ENCODE measurements at regions not wholly inside any gene's neighbourhood (a gene's known extent, or its start where the extent isn't known, plus 50 kb on each side); places are given as distances from the start of the nearest gene placed in this dataset.

DNA sequence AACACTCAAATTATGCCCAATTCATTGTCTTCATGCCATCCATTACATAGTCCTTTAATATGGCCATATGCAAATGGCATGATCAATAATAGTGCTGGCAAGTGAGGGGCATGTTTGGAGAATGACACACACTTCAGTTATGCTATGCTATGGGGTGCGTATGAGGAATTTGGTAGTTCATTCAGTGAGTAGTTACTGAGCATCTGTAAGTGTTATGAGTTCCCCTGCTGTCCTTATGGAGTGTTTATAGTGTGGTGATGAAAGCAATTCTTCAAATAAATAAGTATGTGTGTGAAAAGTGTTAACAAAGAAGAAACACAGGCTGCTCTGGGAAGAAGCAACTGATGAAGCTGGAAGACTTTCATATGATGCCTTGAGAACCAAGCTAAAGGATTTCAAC lies 383.7 kb upstream of the SLC14A2 start:
- no peak for DNase-seq

DNA sequence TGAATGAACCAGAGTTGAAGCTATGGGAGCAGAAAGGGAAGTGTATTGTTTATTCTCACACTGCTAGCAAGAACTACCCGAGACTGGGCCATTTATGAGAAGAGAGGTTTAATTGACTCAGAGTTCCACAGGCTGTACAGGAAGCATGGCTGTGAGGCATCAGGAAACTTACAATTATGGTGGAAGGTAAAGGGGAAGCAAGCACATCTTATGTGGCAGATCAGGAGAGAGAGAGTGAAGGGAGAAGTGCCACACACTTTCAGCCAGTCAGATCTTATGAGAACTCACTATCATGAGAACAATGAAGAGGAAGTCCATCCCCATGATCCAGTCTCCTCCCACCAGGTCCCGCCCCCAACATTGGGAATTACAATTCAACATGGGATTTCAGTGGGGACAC lies 383.2 kb upstream of the SLC14A2 start:
- DNase-seq = no peak

DNA sequence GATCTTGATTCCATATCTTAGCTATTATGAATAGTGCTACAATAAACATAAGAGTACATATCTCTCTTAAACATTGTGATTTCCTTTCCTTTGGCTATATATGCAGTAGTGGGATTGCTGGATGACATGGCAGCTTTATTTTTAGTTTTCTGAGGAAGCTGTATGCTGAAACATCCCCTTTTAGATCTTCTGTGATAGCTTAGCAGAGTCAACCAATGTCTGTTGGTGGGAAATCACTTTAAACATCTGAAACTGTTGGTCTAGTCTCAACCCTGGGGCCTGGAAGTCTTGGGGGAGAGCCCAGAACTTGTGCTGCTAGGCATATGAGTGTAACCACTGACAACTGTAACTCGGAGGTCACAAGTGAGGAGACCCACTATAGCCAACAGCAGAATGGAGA lies 378.6 kb upstream of the SLC14A2 start:
- DNase-seq = no peak

DNA sequence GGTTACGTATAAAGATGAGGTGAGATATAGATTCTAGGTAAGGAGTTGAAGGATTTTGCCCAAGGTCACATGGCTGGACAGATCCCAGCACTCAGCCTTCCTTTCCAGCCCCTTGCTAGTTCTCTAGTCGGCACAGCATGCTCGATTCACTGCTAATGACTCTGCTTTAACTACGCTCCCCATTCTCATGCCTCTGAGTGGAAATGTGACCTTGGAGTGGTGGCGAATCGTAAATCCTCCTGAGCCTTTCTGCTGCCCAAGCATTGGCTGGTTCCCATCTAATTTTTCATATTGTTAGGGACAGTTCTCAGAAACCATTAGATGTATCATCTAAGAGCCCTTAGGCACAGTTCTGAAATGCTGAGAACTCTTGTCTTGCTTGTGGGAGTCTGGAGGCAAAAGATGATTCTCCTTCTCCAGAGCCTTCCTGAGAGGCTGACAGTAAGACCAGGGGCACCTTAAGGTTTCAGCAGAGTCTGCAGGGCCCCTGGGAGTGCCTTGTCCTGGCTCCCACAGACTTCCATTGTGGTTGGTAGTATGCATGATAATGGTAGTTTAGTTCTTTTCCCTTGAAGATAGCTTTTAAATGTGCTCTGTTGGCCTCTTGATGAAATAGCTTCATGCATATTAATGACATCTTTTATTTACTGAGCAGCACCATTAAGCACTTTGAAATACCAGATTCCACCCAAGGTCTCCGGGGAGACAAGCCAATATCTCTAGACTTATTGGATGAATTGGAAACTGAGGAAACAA lies 377.8 kb upstream of the SLC14A2 start:
- no peak for DNase-seq

DNA sequence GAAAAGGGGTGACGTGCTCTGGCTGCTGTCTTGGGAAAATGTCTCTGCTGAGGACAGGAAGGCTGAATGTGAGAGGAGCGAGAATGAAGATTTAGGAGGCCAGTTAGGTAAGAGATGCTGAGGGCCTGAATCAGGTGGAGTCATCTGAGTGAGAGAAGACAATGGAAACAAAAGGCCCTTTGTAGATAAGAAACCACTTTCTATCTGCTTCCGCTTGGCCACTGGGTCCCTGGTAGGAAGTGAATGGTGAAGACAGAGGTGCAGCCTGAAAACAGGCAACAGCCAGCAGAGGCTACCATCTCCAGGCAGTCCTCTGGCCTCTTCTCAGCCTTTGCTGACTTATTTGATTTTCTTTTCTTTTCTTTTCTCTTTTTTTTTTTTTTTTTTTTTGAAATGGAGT lies 374.0 kb upstream of the SLC14A2 start:
- no peak for DNase-seq

DNA sequence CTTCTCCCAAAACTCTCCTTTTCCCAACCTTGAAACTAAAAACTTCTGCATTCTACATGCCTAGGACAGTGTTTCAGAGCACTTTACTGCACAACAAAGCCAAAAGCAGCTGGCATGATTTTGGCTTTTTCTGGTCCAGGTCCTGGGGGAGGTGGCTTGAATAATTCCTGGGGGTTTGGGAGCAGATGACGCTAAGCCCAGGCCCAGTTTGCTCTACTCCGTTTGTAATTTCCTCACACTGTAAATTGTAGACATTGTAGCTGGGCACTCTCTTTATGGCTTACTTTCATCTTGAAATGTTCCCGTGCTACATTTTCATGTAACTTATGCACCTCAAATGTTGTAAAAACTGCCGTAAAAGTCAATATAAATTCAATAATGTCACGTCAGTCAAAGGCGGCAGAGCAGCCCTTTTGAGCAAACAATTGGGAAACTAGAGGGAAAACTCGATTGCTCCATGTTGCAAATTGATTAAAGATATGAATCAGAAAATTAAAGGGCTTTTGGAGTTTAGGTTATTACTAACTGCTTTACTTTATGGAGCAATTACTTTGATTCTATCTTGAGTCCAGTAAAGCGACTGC lies 373.2 kb upstream of the SLC14A2 start:
- DNase-seq = no peak

DNA sequence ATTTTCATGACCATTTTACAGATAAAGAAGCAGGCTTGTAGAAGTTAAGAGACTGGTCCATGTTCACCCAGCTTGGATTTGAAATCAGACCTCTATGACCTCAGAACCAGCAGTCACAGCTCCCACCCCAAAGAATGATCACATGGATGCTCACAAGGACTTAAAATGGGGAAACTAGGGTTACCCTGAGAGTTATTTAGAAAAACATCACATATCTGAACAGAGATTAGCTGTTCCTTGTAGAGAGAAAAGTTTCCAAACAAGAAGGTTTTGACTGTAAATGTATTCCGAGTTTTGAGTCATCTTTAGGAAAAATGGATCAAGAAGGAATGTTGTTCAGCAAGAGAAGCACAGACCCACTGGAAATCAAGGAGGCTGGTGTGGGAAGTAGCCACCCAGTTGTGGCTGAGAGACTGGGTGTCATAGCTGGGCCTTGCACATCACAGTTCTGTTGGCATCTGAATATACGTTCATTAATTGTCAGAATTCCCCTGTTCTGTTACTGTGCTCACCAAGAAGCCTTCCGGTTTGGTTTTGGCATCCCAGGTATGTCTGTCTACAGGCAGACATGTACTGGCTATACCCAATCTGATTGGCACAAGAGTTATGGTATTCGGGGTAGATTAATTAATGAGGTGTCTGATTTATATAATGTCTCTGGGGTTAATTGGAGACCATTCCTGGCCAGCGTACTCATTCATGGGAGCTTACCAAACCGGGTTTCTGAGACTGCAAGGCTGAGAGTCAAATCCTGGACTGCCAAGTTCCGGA lies 371.8 kb upstream of the SLC14A2 start:
- no peak for DNase-seq

DNA sequence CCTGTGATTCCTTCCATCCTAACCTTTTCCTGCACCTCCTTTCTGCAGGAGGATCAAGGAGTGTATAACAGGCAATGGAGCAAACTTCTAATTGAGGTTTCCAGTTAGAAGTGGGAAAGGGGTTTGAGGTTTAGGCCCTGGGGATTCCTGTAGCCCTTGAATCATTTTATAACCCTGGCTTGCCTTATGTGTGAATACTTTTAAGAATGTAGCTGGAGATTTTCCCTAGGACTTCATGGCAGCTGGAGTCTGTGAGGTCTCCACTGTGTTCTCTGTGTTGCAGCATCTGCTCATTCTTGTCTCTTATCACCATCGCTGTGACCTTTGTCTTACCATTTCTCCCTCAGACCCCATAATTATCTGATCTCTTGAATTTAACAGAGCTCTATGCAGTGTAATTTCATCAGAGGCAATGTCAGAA lies 370.2 kb upstream of the SLC14A2 start:
- no peak for DNase-seq

DNA sequence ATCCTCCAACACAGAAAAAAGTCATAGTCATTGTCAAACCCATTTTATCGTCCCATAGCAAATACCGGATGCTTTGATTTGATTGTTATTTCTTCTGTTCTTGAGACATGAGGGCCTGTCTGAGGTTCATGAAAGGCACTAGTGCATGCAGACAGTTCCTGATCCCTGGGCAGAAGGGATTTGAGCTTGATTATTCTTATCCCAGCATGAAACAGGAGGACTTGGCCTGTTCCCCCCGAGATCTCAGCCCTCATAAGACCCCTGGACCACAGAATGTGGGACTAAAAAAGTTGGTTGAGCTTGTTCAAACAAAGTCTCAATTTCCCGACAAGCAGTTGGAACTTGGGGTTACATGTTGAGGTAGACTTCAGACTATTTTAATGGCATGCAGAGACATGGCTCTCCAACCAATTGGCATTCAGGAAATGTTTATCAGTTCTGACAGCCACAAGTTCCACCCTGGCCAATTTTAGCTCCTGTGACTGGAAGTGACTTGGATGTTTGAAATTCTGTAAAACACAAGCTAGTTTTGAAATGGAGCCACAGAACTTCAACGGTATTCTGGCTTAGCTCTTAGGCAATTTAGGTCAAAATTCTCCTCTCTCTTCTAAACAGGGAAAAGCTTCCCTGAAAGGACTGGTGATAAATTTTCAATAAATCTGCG lies 366.9 kb upstream of the SLC14A2 start:
- DNase-seq = no peak

DNA sequence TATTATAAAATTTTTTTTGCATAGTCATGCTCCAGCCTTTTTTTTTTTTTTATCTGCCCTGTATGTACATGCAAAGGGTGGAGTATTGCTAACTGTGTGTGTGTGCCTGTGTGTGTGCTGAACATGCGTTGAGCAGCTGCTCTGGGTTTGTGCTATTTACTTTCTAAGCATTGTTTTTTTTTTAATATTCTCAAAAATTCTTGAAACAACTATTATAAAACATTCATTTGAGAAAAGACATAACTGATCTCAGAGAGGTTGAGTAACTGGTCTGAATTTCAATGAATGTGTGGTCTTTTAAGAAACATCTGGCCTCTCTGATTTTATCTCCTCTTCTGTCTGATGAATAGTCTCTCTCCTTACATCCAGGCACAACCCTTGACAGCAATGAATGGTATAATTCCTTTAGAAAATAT lies 366.0 kb upstream of the SLC14A2 start:
- DNase-seq = no peak

DNA sequence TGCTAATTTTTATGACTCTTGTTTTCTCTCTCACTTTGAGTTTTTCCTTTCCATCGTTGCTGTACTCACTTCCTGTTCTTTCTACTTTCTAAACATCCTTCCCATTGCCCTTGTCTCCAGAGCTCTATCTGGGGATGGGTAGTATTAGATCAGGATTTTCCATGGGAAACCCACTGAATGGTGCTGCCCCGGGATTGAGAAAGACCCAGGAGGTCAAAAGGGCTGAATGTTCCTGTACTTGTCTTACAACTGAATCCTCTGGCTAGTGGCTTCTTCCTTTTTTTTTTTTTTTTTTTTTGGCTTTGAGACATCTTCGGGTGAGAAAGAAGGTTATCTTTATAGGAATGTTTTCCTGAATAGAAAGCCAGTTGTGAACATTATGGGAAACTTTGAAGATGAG lies 364.8 kb upstream of the SLC14A2 start:
- no peak for DNase-seq

DNA sequence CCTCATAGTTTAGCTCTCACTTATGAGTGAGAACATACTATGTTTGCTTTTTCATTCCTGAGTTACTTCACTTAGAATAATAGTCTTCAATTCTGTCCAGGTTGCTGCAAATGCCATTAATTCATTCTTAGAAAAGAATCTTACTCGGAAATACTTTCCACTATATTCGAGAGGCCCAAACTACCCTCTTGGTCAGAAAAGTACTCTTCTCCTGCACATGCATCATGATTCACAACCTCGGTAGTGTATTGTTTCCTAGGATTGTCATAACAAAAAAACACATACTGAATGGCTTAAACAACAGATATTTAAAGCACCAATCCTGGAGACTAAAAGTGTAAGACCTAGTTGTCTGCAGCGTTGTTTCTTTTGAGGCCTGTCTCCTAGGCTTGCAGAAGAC lies 364.0 kb upstream of the SLC14A2 start:
- no peak for DNase-seq

DNA sequence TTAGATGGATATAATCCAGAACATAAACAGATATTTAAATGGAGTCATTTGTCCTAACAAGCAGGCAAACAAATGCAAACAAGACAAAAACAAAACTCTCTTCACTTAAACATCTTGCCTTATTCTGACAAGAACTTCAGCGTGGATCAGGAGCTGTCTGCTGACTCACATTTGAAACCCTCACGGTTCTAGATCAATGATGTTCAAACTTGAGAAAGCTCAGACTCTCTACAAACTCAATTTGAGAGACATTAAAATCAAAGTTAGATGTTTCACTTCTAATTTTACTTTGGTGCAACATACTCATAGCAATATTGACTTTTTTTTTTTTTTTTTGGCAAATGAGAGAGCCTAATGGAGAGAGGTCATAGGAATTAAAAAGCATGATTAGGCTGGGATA lies 362.8 kb upstream of the SLC14A2 start:
- DNase-seq = no peak

DNA sequence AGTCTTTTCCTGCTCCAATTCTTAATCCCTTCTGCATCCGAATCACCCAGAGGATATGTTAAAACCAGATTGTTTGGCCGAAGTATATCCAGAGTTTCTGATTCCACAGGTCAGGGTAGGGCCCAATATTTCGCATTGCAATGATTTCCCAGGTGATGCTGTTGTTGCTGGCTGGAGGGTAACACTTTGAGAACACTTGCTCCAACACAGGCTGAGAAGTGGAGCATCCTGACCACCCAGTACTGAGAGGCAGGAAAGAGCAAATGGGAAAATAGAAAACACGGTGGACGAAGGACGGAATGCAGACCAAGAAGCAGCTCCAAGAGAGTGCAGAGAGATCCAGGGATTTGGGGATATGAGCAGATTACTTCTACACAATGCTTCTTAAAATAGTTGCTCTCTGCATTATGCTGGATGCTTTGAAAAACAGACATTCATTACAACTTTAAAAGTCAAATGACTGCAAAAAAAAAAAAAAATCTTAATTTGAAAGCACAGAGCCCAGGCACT lies 362.2 kb upstream of the SLC14A2 start:
- no peak for DNase-seq

DNA sequence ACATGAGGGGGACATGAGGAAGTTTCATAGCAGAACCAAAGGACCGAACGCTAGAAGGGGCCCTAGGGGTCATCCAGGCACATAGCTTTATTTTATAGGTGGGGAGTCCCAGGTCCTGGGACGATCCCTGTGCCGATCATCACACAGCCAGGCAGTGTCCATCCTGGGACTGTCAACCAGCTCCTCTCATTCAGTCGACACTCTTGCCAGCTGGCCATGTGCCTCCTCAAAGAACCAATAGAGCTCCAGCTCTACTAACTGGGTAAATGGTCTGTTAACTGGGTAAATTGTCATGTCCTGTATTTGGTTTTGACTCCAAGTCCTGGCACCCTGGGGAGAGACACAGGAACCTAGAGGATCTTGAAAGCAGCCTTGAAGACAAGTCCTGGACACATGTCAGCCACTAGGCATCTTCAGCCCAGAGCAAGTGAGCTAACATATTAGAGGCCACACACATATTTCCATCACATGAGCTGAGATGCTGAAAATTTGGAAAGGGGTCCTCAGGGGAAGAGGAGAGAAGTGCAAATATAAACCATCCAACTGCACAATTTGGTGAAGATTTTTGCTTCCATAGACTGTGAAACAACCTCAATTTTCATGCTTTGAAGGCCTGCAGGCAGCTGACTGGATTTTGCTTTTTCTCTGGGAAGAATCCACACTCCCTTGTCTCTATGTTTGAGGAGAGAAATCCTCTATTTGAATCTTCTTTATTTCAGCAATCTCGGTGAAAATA lies 361.1 kb upstream of the SLC14A2 start:
- DNase-seq = no peak

DNA sequence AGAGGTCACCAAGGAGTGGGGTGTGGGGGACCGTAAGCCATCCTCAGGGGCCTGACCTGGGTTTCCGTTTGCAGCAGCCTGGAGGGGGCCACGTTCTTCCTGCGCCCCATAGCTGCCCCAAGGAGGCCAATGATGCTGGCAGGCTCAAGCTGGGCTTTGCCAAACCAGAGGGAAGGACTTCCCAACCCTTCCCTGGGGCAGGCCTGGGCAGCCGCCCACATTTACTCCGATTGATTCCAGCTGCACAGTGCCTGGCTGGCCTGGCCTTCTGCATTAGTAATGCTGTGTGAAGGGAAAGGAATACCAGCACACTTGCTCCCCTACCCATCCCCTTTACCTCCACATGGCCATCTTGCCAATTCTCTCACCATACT lies 360.6 kb upstream of the SLC14A2 start:
- DNase-seq = no peak

DNA sequence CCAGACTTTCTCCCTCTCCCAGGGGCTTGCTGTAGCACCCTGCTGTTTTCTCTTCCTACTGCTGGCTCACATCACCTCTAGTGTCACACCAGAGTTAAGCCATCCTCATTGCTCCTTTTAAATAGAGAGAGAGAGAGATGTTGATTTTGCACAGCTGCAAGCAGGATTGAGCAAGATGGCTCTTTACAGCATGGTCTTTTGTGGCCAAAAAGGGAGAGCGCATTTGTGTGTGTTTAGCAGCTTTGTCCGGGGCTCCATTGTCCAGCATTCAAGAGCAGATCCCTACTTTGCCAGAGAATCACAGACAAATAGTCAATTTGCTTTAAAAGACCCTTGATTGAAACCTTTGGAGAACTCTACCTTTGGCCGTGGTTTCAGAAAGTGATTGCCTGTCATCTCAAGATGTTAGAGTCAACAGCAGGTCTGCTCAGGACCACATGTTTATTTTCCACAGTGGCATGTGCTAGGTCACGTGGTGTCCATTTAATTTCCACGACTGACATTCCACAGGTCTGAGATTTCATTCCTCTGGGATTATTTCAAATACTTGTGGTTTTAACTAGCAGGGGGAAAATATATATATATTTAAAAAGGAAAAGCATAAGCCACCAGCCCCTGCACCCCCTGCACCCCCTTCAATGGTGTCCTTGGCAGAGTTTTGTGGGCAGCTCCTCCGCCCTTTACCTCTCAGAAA lies 359.9 kb upstream of the SLC14A2 start:
- DNase-seq = no peak

DNA sequence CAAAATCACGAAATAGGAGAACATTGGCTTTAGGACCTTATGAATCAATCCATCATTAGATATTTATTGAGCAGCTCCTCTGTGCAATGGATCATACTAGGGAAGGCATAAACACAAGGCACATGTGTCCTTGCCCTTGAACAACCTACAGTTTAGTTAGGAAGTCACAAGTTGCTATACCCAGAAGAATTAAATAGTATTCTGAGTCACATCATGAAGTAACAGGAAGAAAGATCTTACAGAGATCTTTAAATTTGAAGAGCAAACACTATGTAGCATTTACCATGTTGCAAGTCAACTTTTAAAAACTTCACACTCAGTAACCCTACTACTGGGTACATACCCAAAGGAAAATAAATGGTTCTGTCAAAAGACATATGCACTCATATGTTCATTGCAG lies 355.2 kb upstream of the SLC14A2 start:
- DNase-seq = no peak

DNA sequence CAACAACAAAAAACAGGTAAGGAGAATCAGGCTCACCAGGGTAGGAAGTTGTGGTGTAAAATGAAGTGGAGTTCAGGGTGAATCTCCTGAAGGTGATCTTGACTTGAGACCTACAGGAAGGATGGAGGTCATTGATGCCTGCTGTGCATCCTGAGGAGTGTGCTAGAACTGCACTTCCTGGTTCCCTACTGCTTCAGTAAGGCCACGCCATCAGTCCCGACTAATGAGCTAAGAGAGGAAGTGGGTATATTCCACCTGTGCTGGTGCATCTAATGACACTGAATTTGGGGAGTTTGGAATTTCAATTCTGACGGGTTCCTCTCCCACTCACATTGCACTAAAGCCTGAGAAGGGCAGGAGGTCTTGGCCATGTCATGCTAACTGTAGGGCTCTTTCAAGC lies 349.3 kb upstream of the SLC14A2 start:
- no peak for DNase-seq

DNA sequence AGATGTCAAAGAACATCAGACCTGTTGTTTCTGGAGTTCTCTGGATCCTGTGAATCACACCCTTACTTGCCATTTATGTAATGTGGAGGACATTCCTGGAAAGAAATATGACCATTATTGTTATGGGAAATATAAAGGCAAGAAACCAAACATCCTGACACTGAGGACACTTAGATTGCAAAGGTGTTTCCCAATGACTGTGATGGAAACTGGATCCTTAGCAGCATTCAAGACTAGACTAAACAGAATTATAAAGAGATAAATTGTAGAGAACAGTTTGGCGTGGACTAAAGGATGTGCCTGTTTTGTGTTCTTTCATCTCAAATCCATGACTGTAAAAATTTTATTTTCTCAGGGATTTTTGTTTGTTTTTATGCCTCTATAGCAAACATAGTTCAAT lies 347.7 kb upstream of the SLC14A2 start:
- no peak for DNase-seq

DNA sequence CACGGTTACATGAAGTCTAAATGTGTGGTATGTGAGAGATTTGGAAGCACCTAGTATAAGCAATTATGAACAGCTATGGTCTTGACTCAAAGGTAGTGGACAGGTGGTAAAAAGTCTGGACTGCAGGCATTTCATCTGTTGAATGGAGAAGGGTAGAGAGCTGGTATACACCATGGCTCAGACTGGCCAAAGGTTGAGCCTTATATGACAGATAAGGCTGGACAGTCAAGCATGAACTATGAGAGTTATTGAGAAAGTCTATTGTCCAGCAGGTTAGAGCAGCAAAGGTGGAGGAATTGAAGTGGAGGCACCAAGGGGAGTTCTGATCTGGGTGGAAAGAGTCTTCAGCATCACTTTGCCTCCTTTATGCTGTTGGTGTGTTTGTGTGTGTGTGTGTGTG lies 346.7 kb upstream of the SLC14A2 start:
- DNase-seq = no peak

DNA sequence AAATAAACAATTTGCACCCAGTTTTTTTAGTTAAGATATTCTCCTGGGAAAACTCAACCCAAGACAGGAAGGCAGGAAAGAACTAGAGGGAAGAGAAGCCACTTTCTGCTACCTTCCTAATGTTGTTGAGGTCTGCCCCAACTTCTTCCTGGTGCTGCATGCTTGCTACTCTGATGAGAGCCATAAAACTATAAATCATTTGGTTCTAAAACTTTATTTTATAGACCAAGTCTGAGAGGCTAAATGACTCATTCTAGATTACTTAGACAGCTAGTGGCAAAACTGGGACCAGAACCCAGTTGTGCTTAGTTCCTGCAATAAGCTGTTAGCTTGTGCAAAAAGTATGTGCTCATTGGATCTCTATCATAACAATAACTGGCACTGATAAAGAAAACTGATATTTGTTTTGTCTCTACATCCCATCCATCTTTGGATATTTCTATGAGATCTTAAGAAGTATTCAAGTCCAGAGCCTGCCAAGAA lies 344.9 kb upstream of the SLC14A2 start:
- DNase-seq = no peak
